GM12878 (cell line): ENCODE measurements at regions not wholly inside any gene's neighbourhood (a gene's known extent, or its start where the extent isn't known, plus 50 kb on each side); places are given as distances from the start of the nearest gene placed in this dataset.

ENCODE experiments used
- HDAC2 ChIP-seq: fragments of 200-600 bp; sonication (generic); IDR thresholded peaks from 2 replicates; pipeline ENCODE4 v1.6.1; 2017
- MTA2 ChIP-seq: fragments of 450-650 bp; IDR thresholded peaks from 2 replicates; pipeline ENCODE4 v1.6.1; 2016; ENCODE audit warnings: low read depth, mild to moderate bottlenecking, moderate library complexity
- POLR2A ChIP-seq: IDR thresholded peaks from 2 replicates; pipeline ENCODE4 v1.6.1; 2011; ENCODE audit warnings: low read depth, mild to moderate bottlenecking, low read length
- POLR2AphosphoS5 ChIP-seq: IDR thresholded peaks from 2 replicates; pipeline ENCODE4 v1.6.1; 2011; ENCODE audit warnings: mild to moderate bottlenecking, low read length, inconsistent platforms
- SRF ChIP-seq, 2 experiments: IDR thresholded peaks; 2 replicates each; pipeline ENCODE4 v1.6.1; 2011; ENCODE audit warnings: low read depth in 2 of 2, low read length in 2 of 2, mild to moderate bottlenecking in 1 of 2, moderate library complexity in 1 of 2
- SUZ12 ChIP-seq: fragments of 200-600 bp; sonication (generic); IDR thresholded peaks from one replicate; pipeline ENCODE4 v1.6.1; 2018; ENCODE audit warnings: antibody characterized with exemption, mild to moderate bottlenecking; ENCODE audit not compliant: unreplicated experiment
- ZNF207 ChIP-seq: fragments of 450-650 bp; IDR thresholded peaks from 2 replicates; pipeline ENCODE4 v1.6.1; 2014; ENCODE audit warnings: antibody characterized with exemption, mild to moderate bottlenecking, borderline replicate concordance
- TF ChIP-seq, protein P1 (sequence below), 3 experiments: IDR thresholded peaks in 2 of 3; conservative IDR thresholded peaks in 1 of 3; 2 replicates each; pipeline ENCODE4 v1.5.1; 2011; ENCODE audit warnings: low read depth in 3 of 3, low read length in 3 of 3, mild to moderate bottlenecking in 3 of 3, control low read depth in 2 of 3, moderate library complexity in 2 of 3, inconsistent platforms in 1 of 3, mixed read lengths in 1 of 3; ENCODE audit not compliant: control insufficient read depth in 2 of 3, insufficient read depth in 1 of 3; ENCODE audit errors: extremely low read depth in 1 of 3
- TF ChIP-seq, protein P2 (sequence below): IDR thresholded peaks from 2 replicates; pipeline ENCODE4 v1.6.1; 2012; ENCODE audit warnings: low read depth, low read length, improper control_type of control experiment
- TF ChIP-seq, protein P3 (sequence below): IDR thresholded peaks from 2 replicates; pipeline ENCODE4 v1.6.1; 2011; ENCODE audit warnings: low read depth, low read length, improper control_type of control experiment, borderline replicate concordance
- TF ChIP-seq, protein P4 (sequence below): IDR thresholded peaks from 2 replicates; pipeline ENCODE4 v1.6.1; 2011; ENCODE audit warnings: borderline replicate concordance, low read depth, mild to moderate bottlenecking, moderate library complexity, low read length; ENCODE audit not compliant: insufficient read depth, poor library complexity, severe bottlenecking

DNA sequence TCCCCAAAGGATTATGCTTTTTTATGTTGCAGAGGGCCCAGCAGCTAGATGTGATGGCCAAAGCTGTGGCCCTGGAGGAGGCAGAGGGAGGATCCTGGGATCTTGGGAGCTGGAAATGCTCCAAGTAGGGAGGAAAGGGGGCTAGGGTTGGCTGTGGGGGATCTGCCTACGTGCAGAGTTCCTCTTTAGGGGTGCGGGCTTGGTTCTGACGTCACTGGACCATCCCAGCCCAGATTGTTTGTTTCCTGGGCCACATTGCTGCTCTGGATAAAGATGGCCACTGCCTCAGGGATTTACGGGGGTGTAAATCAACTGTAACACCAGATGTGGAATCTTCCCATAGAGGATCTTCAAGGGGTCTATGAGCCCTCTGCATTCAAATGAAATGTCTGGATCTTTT lies 110.3 kb upstream of the SYT13 start:
- TF ChIP-seq, protein P1, sequence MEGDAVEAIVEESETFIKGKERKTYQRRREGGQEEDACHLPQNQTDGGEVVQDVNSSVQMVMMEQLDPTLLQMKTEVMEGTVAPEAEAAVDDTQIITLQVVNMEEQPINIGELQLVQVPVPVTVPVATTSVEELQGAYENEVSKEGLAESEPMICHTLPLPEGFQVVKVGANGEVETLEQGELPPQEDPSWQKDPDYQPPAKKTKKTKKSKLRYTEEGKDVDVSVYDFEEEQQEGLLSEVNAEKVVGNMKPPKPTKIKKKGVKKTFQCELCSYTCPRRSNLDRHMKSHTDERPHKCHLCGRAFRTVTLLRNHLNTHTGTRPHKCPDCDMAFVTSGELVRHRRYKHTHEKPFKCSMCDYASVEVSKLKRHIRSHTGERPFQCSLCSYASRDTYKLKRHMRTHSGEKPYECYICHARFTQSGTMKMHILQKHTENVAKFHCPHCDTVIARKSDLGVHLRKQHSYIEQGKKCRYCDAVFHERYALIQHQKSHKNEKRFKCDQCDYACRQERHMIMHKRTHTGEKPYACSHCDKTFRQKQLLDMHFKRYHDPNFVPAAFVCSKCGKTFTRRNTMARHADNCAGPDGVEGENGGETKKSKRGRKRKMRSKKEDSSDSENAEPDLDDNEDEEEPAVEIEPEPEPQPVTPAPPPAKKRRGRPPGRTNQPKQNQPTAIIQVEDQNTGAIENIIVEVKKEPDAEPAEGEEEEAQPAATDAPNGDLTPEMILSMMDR (IDR thresholded peaks at IDR 0.05 in 2 of 3, conservative IDR thresholded peaks at IDR 0.05 in 1 of 3; ENCODE audit: control insufficient read depth in 2 of 3, extremely low read depth in 1 of 3, insufficient read depth in 1 of 3, low read depth in 3 of 3, low read length in 3 of 3), result no peak
- TF ChIP-seq HDAC2 (no peak), SRF (IDR thresholded peaks at IDR 0.05; ENCODE audit: low read depth in 2 of 2, low read length in 2 of 2) (no peak), ZNF207 (no peak), POLR2A (no peak), POLR2AphosphoS5 (no peak), MTA2 (no peak), SUZ12 (no peak)
- TF ChIP-seq, protein P2, sequence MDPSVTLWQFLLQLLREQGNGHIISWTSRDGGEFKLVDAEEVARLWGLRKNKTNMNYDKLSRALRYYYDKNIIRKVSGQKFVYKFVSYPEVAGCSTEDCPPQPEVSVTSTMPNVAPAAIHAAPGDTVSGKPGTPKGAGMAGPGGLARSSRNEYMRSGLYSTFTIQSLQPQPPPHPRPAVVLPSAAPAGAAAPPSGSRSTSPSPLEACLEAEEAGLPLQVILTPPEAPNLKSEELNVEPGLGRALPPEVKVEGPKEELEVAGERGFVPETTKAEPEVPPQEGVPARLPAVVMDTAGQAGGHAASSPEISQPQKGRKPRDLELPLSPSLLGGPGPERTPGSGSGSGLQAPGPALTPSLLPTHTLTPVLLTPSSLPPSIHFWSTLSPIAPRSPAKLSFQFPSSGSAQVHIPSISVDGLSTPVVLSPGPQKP, result no peak
- TF ChIP-seq, protein P3, sequence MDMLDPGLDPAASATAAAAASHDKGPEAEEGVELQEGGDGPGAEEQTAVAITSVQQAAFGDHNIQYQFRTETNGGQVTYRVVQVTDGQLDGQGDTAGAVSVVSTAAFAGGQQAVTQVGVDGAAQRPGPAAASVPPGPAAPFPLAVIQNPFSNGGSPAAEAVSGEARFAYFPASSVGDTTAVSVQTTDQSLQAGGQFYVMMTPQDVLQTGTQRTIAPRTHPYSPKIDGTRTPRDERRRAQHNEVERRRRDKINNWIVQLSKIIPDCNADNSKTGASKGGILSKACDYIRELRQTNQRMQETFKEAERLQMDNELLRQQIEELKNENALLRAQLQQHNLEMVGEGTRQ, result no peak
- TF ChIP-seq, protein P4, sequence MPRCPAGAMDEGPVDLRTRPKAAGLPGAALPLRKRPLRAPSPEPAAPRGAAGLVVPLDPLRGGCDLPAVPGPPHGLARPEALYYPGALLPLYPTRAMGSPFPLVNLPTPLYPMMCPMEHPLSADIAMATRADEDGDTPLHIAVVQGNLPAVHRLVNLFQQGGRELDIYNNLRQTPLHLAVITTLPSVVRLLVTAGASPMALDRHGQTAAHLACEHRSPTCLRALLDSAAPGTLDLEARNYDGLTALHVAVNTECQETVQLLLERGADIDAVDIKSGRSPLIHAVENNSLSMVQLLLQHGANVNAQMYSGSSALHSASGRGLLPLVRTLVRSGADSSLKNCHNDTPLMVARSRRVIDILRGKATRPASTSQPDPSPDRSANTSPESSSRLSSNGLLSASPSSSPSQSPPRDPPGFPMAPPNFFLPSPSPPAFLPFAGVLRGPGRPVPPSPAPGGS, result no peak
